Gastrocnemius medialis (tissue), 4 donors: ENCODE measurements at regions not wholly inside any gene's neighbourhood (a gene's known extent, or its start where the extent isn't known, plus 50 kb on each side); places are given as distances from the start of the nearest gene placed in this dataset.

Experiments used
- POLR2A ChIP-seq, 2 donors: fragments of 450-650 bp; IDR thresholded peaks; one replicate each; pipeline ENCODE4 v1.6.1; 2017; ENCODE audit warnings: antibody characterized with exemption in 2 of 2, mild to moderate bottlenecking in 2 of 2, moderate library complexity in 2 of 2
- TF ChIP-seq, protein P1 (sequence below), 5 experiments: fragments of 450-650 bp in 3 of 5; fragments of 200-600 bp in 2 of 5; sonication (generic) in 2 of 5; IDR thresholded peaks in 4 of 5; conservative IDR thresholded peaks in 1 of 5; 1 replicate in 4 of 5; 2 replicates in 1 of 5; pipeline ENCODE4 v1.5.1; 2016 to 2019; ENCODE audit warnings: antibody characterized with exemption in 5 of 5, mild to moderate bottlenecking in 3 of 5, moderate library complexity in 3 of 5

GRCh38 chr15:62549345-62549970 is 384.4 kb upstream of the C2CD4B start:
- TF ChIP-seq, protein P1, sequence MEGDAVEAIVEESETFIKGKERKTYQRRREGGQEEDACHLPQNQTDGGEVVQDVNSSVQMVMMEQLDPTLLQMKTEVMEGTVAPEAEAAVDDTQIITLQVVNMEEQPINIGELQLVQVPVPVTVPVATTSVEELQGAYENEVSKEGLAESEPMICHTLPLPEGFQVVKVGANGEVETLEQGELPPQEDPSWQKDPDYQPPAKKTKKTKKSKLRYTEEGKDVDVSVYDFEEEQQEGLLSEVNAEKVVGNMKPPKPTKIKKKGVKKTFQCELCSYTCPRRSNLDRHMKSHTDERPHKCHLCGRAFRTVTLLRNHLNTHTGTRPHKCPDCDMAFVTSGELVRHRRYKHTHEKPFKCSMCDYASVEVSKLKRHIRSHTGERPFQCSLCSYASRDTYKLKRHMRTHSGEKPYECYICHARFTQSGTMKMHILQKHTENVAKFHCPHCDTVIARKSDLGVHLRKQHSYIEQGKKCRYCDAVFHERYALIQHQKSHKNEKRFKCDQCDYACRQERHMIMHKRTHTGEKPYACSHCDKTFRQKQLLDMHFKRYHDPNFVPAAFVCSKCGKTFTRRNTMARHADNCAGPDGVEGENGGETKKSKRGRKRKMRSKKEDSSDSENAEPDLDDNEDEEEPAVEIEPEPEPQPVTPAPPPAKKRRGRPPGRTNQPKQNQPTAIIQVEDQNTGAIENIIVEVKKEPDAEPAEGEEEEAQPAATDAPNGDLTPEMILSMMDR (IDR thresholded peaks at IDR 0.05 in 4 of 5, conservative IDR thresholded peaks at IDR 0.05 in 1 of 5) = peak in 4 of 5 experiments; percentile 33 to 50 (median 39)
- no peak for TF ChIP-seq POLR2A (IDR thresholded peaks at IDR 0.05)
